Chondrocyte (in vitro differentiated cells): ENCODE measurements at regions not wholly inside any gene's neighbourhood (a gene's known extent, or its start where the extent isn't known, plus 50 kb on each side); places are given as distances from the start of the nearest gene placed in this dataset.

ENCODE experiments used
- DNase-seq: peaks from one replicate; pipeline ENCODE4 v3.0.0; 2021; ENCODE audit warnings: mixed read lengths, low spot score
- H3K27ac Mint-ChIP-seq: one replicate; pipeline ENCODE4 v1.8.0; 2021; ENCODE audit warnings: mild to moderate bottlenecking, moderate library complexity, mixed read lengths; ENCODE audit not compliant: unreplicated experiment
- H3K27me3 Mint-ChIP-seq: 2 replicates; pipeline ENCODE4 v1.8.0; 2021; ENCODE audit warnings: low read depth, mixed read lengths
- H3K36me3 Mint-ChIP-seq: 2 replicates; pipeline ENCODE4 v1.8.0; 2021; ENCODE audit warnings: low read depth, mixed read lengths
- H3K4me1 Mint-ChIP-seq: 2 replicates; pipeline ENCODE4 v1.8.0; 2021; ENCODE audit warnings: low read depth, mild to moderate bottlenecking, mixed read lengths
- H3K4me3 Mint-ChIP-seq: one replicate; pipeline ENCODE4 v1.8.0; 2021; ENCODE audit warnings: mild to moderate bottlenecking, moderate library complexity, mixed read lengths; ENCODE audit not compliant: unreplicated experiment
- H3K9me3 Mint-ChIP-seq: 2 replicates; pipeline ENCODE4 v1.8.0; 2021; ENCODE audit warnings: low read depth, mixed read lengths
- TF ChIP-seq, protein P1 (sequence below): fragments of 200-600 bp; sonication (generic); IDR thresholded peaks from 2 replicates; pipeline ENCODE4 v1.5.0; 2021; ENCODE audit warnings: antibody characterized with exemption, mild to moderate bottlenecking, moderate library complexity

DNA sequence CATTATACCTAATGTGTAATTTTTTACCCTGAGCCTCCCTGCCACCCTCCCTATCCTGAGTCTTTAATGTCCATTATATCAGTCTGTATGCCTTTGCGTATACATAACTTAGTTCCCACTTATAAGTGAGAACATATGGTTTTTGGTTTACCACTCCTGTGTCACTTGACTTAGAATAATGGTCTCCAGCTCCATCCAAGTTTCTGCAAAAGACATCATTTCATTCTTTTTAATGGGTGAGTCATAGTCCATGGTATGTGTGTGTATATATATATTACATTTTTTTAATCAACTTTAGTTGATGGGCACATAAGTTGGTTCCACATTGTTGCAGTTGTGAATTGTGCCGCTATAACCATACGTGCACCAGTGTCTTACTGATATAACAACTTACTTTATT is 477.1 kb upstream of the NEGR1 start:
- Mint-ChIP-seq H3K36me3 (no peaks in the 10 kb centered on the region), H3K27me3 (no peaks in the 10 kb centered on the region), H3K4me1 (no peaks in the 10 kb centered on the region), H3K4me3 (no peak overlapping the region), H3K27ac (no peak overlapping the region), H3K9me3 (peaks cover 3% of the 10 kb centered on the region)
- TF ChIP-seq, protein P1, sequence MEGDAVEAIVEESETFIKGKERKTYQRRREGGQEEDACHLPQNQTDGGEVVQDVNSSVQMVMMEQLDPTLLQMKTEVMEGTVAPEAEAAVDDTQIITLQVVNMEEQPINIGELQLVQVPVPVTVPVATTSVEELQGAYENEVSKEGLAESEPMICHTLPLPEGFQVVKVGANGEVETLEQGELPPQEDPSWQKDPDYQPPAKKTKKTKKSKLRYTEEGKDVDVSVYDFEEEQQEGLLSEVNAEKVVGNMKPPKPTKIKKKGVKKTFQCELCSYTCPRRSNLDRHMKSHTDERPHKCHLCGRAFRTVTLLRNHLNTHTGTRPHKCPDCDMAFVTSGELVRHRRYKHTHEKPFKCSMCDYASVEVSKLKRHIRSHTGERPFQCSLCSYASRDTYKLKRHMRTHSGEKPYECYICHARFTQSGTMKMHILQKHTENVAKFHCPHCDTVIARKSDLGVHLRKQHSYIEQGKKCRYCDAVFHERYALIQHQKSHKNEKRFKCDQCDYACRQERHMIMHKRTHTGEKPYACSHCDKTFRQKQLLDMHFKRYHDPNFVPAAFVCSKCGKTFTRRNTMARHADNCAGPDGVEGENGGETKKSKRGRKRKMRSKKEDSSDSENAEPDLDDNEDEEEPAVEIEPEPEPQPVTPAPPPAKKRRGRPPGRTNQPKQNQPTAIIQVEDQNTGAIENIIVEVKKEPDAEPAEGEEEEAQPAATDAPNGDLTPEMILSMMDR: no peak
- no peak for DNase-seq

DNA sequence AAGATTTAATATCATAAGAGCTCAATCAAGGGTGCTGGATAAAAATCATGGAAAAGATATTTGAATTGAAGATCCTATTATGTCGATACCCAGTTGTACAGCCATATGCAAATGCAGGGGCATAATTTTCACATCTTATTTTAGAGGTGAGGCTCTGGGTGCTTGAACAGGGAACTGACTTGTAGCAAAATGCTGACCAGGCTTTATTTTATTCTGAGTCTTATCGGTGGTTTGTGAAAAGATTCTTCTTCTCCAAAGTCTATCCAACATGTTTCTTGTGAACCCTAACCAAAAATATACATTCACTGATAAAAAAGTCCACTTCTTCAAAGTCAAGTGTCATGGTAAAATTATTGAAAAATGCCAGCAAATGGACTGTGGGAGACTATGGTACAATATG is 475.5 kb upstream of the NEGR1 start:
- TF ChIP-seq, protein P1: no peak
- peaks cover 3% of the 10 kb centered on the region for H3K9me3 Mint-ChIP-seq
- no peaks in the 10 kb centered on the region for H3K36me3 Mint-ChIP-seq
- no peaks in the 10 kb centered on the region for H3K4me1 Mint-ChIP-seq
- DNase-seq: no peak
- H3K27me3 Mint-ChIP-seq: no peaks in the 10 kb centered on the region
- H3K4me3 Mint-ChIP-seq: no peak overlapping the region
- no peak overlapping the region for H3K27ac Mint-ChIP-seq

DNA sequence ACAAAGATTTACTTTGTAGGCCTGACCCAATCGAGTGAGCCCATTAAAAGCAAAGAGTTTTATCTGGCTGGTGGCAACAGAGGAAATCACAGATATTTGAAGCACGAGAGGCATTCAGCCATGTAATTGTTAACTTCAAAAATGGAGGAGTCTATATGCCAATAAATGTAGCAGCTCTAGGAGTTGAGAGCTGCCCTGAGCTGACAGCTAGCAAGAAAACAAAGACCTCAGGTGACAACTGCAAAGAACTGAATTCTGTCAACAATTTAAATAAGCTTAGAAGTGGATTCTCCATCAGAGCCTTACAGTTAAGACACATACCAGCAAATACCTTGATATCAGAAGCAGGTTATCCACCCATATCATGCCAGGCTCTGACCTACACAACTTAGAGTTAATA is 463.1 kb upstream of the NEGR1 start:
- no peaks in the 10 kb centered on the region for H3K9me3 Mint-ChIP-seq
- no peaks in the 10 kb centered on the region for H3K4me1 Mint-ChIP-seq
- DNase-seq: no peak
- no peaks in the 10 kb centered on the region for H3K36me3 Mint-ChIP-seq
- H3K27ac Mint-ChIP-seq: no peak overlapping the region
- TF ChIP-seq, protein P1: no peak
- no peak overlapping the region for H3K4me3 Mint-ChIP-seq
- peaks cover 3% of the 10 kb centered on the region for H3K27me3 Mint-ChIP-seq

DNA sequence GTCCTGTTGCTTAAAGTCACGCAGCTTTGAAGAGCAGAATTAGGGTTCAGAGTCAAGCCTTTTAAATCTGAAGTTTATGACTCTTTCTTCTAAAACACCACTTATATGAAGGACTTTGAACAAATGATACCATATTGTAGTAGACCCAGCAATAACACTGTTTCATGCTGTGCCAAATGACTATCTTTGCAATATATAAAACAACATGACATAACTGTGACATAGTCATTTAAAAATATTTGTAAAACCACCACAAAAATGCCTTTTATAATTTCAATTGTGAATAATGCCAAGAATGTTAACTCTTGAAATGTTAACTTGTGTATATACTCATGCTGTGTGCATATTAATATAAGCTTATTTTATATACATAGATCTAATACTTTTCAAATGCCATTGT is 452.1 kb upstream of the NEGR1 start:
- Mint-ChIP-seq H3K27ac (no peak overlapping the region), H3K27me3 (no peaks in the 10 kb centered on the region), H3K36me3 (no peaks in the 10 kb centered on the region), H3K4me3 (no peak overlapping the region), H3K4me1 (peaks cover 4% of the 10 kb centered on the region), H3K9me3 (peaks cover 8% of the 10 kb centered on the region)
- DNase-seq: no peak
- TF ChIP-seq, protein P1: no peak

DNA sequence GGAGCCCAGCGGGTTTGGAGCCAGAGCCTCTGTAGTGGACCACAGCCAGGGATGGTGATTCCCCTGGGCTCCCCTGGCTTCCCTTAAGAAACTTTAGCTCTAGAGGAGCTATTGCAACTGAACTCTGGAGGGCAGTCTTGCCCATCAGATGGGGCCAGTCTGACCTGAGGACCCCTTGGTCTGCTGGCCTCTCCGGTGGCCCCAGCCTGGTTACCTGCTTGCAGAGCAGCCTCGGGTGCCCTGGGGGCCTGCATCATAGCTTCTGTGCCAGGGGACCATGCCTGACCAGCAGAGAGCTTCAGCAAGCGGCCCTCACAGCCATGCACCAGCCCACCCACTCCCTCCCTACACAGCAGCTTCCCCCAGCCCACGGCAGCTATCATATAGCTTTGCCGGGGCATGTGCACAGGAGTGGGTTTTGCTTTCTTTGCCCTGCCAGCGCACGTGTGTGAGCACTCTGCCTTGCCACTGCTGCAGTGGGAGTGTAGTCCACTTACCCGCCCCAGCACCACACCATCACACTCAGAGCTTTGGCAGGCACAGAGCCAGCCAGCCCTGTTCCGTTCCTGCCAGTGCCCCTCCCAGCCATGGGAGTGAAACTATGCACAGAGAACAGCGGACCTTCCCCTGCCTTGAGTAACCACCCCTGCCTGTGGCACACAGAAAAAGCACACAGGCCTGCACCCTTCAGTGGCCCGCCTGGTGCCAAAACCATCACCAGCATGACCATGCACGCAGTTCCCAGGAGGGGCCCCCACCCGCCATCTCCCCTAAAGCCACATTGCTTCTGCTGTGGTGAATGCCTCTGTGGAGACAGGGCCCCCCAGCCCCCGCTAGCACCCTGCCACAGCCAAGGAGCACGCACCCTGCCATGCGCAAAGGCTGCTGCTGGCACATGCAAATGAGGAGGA is 442.9 kb upstream of the NEGR1 start:
- TF ChIP-seq, protein P1: peak; percentile 36
- H3K27me3 Mint-ChIP-seq: peaks cover 10% of the 10 kb centered on the region
- H3K4me3 Mint-ChIP-seq: no peak overlapping the region
- no peak overlapping the region for H3K27ac Mint-ChIP-seq
- H3K9me3 Mint-ChIP-seq: peaks cover 13% of the 10 kb centered on the region
- no peaks in the 10 kb centered on the region for H3K4me1 Mint-ChIP-seq
- peak; percentile 72 for DNase-seq
- H3K36me3 Mint-ChIP-seq: no peaks in the 10 kb centered on the region
